ENCODE measurements at regions not wholly inside any gene's neighbourhood (a gene's known extent, or its start where the extent isn't known, plus 50 kb on each side); places are given as distances from the start of the nearest gene placed in this dataset.

GRCh38 chr12:127770118-127770517, 496.9 kb upstream of the TMEM132C start:
- no peak for TF ChIP-seq CTCF (IDR thresholded peaks at IDR 0.05)
- TF ChIP-seq ZFX (IDR thresholded peaks at IDR 0.05; ENCODE audit: borderline replicate concordance): no peak
- H3K27ac ChIP-seq: no peak overlapping the region

- TF ChIP-seq ZFX (IDR thresholded peaks at IDR 0.05; ENCODE audit: borderline replicate concordance) (no peak), CTCF (IDR thresholded peaks at IDR 0.05) (no peak)
- no peak overlapping the region for H3K27ac ChIP-seq
Observed at GRCh38 chr12:127771546-127771945, 495.4 kb upstream of the TMEM132C start.

- H3K27ac ChIP-seq: no peak overlapping the region
- TF ChIP-seq CTCF (IDR thresholded peaks at IDR 0.05): no peak
- TF ChIP-seq ZFX (IDR thresholded peaks at IDR 0.05; ENCODE audit: borderline replicate concordance): no peak
Observed at GRCh38 chr12:127773520-127773919, 493.4 kb upstream of the TMEM132C start.

- TF ChIP-seq CTCF (IDR thresholded peaks at IDR 0.05): no peak
- TF ChIP-seq ZFX (IDR thresholded peaks at IDR 0.05; ENCODE audit: borderline replicate concordance): no peak
- H3K27ac ChIP-seq: no peak overlapping the region
Observed at GRCh38 chr12:127774828-127775227, 492.1 kb upstream of the TMEM132C start.

- H3K27ac ChIP-seq: no peak overlapping the region
- TF ChIP-seq ZFX (IDR thresholded peaks at IDR 0.05; ENCODE audit: borderline replicate concordance) (no peak), CTCF (IDR thresholded peaks at IDR 0.05) (no peak)
Observed at GRCh38 chr12:127779301-127780045, 487.5 kb upstream of the TMEM132C start.

- H3K27ac ChIP-seq: no peak overlapping the region
- TF ChIP-seq ZFX (IDR thresholded peaks at IDR 0.05; ENCODE audit: borderline replicate concordance) (no peak), CTCF (IDR thresholded peaks at IDR 0.05) (no peak)
Observed at GRCh38 chr12:127780881-127781280, 486.1 kb upstream of the TMEM132C start.

- no peak for TF ChIP-seq ZFX (IDR thresholded peaks at IDR 0.05; ENCODE audit: borderline replicate concordance)
- TF ChIP-seq CTCF (IDR thresholded peaks at IDR 0.05): no peak
Observed at GRCh38 chr12:127781336-127781735, 485.6 kb upstream of the TMEM132C start.

More at GRCh38 chr12:127781336-127781735, 485.6 kb upstream of the TMEM132C start:
- H3K27ac ChIP-seq: no peak overlapping the region
